ENCODE measurements at regions not wholly inside any gene's neighbourhood (a gene's known extent, or its start where the extent isn't known, plus 50 kb on each side); places are given as distances from the start of the nearest gene placed in this dataset.

DNA sequence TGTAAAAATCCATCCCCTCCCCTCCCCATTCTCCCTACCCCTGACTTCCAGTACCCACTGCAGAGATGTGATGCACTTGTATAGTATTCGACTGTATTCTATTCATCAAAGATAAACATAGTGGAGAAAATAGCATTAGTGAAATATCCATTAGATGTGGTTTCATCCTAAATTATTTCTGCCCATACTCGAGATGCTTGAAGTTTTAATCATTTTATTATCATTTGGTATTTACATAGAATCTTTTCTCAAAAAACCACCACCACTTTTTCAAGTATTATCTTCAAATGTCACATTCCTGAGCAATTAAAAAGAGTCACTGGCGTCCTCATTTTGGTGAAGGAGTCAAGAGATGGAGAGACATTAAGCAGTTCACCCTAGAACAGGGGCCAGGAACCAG, 181.9 kb downstream of the HAO1 start:
- no peak for TF ChIP-seq CTCF (IDR thresholded peaks at IDR 0.05)
- no peak for TF ChIP-seq POLR2A (IDR thresholded peaks at IDR 0.05)
